ENCODE measurements at regions not wholly inside any gene's neighbourhood (a gene's known extent, or its start where the extent isn't known, plus 50 kb on each side); places are given as distances from the start of the nearest gene placed in this dataset.
"Not testable (repeated sequence)": the region's sequence is repeated elsewhere in the genome, so short reads cannot be mapped to it uniquely, and the experiment has no call there.

GRCh38 chr4:130012806-130013205 lies 916.9 kb downstream of the C4orf33 start:
- not testable (repeated sequence) for TF ChIP-seq EZH2phosphoT487 (IDR thresholded peaks at IDR 0.05; ENCODE audit: low read depth); CTCF (IDR thresholded peaks at IDR 0.05; ENCODE audit: low read depth, low read length)

Data from OCI-LY3 (cell line).